ENCODE measurements at regions not wholly inside any gene's neighbourhood (a gene's known extent, or its start where the extent isn't known, plus 50 kb on each side); places are given as distances from the start of the nearest gene placed in this dataset.

GRCh38 chr4:131251321-131251720 is 1897.8 kb upstream of the PCDH10 start:
- Histone ChIP-seq H3K9ac (ENCODE audit: low read length) (no peak overlapping the region), H3K79me2 (ENCODE audit: low read length) (no peaks in the 10 kb centered on the region), H3K27ac (ENCODE audit: low read length) (no peak overlapping the region), H2AFZ (ENCODE audit: low read depth, low read length) (no peak overlapping the region), H3K9me3 (ENCODE audit: insufficient read depth, low read length) (no peaks in the 10 kb centered on the region), H3K27me3 (ENCODE audit: low read depth, low read length) (no peaks in the 10 kb centered on the region), H3K36me3 (replicated peaks; ENCODE audit: low read depth, low read length) (no peaks in the 10 kb centered on the region), H3K4me2 (ENCODE audit: low read length) (no peak overlapping the region), H3K4me1 (ENCODE audit: low read length) (no peaks in the 10 kb centered on the region), H4K20me1 (ENCODE audit: insufficient read depth, low read length) (no peaks in the 10 kb centered on the region), H3K4me3 (ENCODE audit: low read length) (no peak overlapping the region)
- no peak for TF ChIP-seq EZH2phosphoT487 (IDR thresholded peaks at IDR 0.05; ENCODE audit: low read depth)
- TF ChIP-seq CTCF (IDR thresholded peaks at IDR 0.05; ENCODE audit: low read depth, low read length) = no peak

DNA sequence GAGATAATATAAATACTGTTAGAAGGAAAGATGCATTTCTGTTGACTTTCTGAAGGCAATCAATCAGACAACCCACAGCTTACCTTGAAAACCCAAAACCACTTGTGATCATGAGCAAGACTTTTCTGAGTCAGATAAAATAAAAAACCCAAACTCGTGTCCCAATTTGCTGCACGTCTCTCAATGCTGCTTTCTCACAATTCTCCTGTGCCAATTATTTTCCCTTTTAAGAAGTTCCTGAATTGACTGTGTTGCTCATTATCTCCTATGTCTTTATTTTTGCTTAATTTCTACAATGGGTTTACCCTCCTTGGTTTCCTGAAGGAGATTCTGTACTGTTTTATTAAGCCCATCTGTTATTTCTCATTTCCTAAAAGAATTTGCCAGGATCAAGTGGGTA is 1891.9 kb upstream of the PCDH10 start:
- Histone ChIP-seq H3K9me3 (ENCODE audit: insufficient read depth, low read length) (no peaks in the 10 kb centered on the region), H3K4me3 (ENCODE audit: low read length) (no peak overlapping the region), H3K27ac (ENCODE audit: low read length) (no peak overlapping the region), H3K4me2 (ENCODE audit: low read length) (no peak overlapping the region), H3K79me2 (ENCODE audit: low read length) (no peaks in the 10 kb centered on the region), H3K36me3 (replicated peaks; ENCODE audit: low read depth, low read length) (no peaks in the 10 kb centered on the region), H3K4me1 (ENCODE audit: low read length) (no peaks in the 10 kb centered on the region), H3K27me3 (ENCODE audit: low read depth, low read length) (no peaks in the 10 kb centered on the region), H4K20me1 (ENCODE audit: insufficient read depth, low read length) (no peaks in the 10 kb centered on the region), H2AFZ (ENCODE audit: low read depth, low read length) (no peak overlapping the region), H3K9ac (ENCODE audit: low read length) (no peak overlapping the region)
- no peak for TF ChIP-seq CTCF (IDR thresholded peaks at IDR 0.05; ENCODE audit: low read depth, low read length)
- TF ChIP-seq EZH2phosphoT487 (IDR thresholded peaks at IDR 0.05; ENCODE audit: low read depth) = no peak

- H2AFZ ChIP-seq (ENCODE audit: low read depth, low read length) = no peak overlapping the region
- no peak overlapping the region for H3K4me3 ChIP-seq (ENCODE audit: low read length)
- no peaks in the 10 kb centered on the region for H3K9me3 ChIP-seq (ENCODE audit: insufficient read depth, low read length)
- TF ChIP-seq EZH2phosphoT487 (IDR thresholded peaks at IDR 0.05; ENCODE audit: low read depth) = no peak
- TF ChIP-seq CTCF (IDR thresholded peaks at IDR 0.05; ENCODE audit: low read depth, low read length) = no peak
- H4K20me1 ChIP-seq (ENCODE audit: insufficient read depth, low read length) = no peaks in the 10 kb centered on the region
- no peak overlapping the region for H3K9ac ChIP-seq (ENCODE audit: low read length)
- H3K27ac ChIP-seq (ENCODE audit: low read length) = no peak overlapping the region
- no peaks in the 10 kb centered on the region for H3K79me2 ChIP-seq (ENCODE audit: low read length)
- H3K4me1 ChIP-seq (ENCODE audit: low read length) = no peaks in the 10 kb centered on the region
- H3K36me3 ChIP-seq (replicated peaks; ENCODE audit: low read depth, low read length) = no peaks in the 10 kb centered on the region
- H3K4me2 ChIP-seq (ENCODE audit: low read length) = no peak overlapping the region
- H3K27me3 ChIP-seq (ENCODE audit: low read depth, low read length) = no peaks in the 10 kb centered on the region
Observed at GRCh38 chr4:131258361-131258760, 1890.7 kb upstream of the PCDH10 start.

- no peaks in the 10 kb centered on the region for H3K79me2 ChIP-seq (ENCODE audit: low read length)
- TF ChIP-seq CTCF (IDR thresholded peaks at IDR 0.05; ENCODE audit: low read depth, low read length) = no peak
- TF ChIP-seq EZH2phosphoT487 (IDR thresholded peaks at IDR 0.05; ENCODE audit: low read depth) = no peak
- H3K9ac ChIP-seq (ENCODE audit: low read length) = no peak overlapping the region
- H3K9me3 ChIP-seq (ENCODE audit: insufficient read depth, low read length) = peaks cover 6% of the 10 kb centered on the region
- no peak overlapping the region for H3K4me3 ChIP-seq (ENCODE audit: low read length)
- no peaks in the 10 kb centered on the region for H3K27me3 ChIP-seq (ENCODE audit: low read depth, low read length)
- H3K4me1 ChIP-seq (ENCODE audit: low read length) = no peaks in the 10 kb centered on the region
- no peak overlapping the region for H2AFZ ChIP-seq (ENCODE audit: low read depth, low read length)
- no peak overlapping the region for H3K27ac ChIP-seq (ENCODE audit: low read length)
- H3K36me3 ChIP-seq (replicated peaks; ENCODE audit: low read depth, low read length) = peaks cover 5% of the 10 kb centered on the region
- H4K20me1 ChIP-seq (ENCODE audit: insufficient read depth, low read length) = no peaks in the 10 kb centered on the region
- H3K4me2 ChIP-seq (ENCODE audit: low read length) = no peak overlapping the region
Observed at GRCh38 chr4:131288441-131288840, 1860.7 kb upstream of the PCDH10 start.

Measured in OCI-LY3 (cell line).